Fibroblast of villous mesenchyme (primary cell): ENCODE measurements at regions not wholly inside any gene's neighbourhood (a gene's known extent, or its start where the extent isn't known, plus 50 kb on each side); places are given as distances from the start of the nearest gene placed in this dataset.

Experiments
- DNase-seq: peaks from one replicate; pipeline ENCODE4 v3.0.0-alpha.2; 2010; ENCODE audit warnings: low read depth
- H3K4me3 ChIP-seq: 2 replicates; pipeline ENCODE4 v1.5.1; 2011; ENCODE audit warnings: low read depth, mild to moderate bottlenecking, low read length
- TF ChIP-seq, protein P1 (sequence below): IDR thresholded peaks from 2 replicates; pipeline ENCODE4 v1.5.1; 2012; ENCODE audit warnings: low read depth, mild to moderate bottlenecking, low read length; ENCODE audit not compliant: insufficient read depth

DNA sequence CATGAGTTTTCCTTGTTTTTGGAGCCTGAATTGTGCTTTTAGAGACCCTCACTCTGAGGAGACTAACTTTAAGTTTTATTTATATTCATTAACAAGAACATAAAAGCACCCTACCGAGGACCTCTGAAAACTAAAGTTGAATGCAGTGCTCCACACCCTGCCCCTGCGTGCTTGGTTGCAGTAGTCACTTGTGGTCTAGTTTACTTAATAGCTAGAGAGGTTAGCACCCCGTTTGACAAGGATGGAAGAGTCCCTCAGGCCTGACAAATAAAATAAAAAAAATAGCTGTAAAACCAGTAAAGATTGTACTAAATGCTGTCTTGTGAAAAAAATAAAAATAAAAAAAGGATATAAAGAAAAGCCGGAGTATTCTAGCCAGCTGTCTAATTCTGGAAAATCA, 395.2 kb downstream of the MTX2 start:
- TF ChIP-seq, protein P1, sequence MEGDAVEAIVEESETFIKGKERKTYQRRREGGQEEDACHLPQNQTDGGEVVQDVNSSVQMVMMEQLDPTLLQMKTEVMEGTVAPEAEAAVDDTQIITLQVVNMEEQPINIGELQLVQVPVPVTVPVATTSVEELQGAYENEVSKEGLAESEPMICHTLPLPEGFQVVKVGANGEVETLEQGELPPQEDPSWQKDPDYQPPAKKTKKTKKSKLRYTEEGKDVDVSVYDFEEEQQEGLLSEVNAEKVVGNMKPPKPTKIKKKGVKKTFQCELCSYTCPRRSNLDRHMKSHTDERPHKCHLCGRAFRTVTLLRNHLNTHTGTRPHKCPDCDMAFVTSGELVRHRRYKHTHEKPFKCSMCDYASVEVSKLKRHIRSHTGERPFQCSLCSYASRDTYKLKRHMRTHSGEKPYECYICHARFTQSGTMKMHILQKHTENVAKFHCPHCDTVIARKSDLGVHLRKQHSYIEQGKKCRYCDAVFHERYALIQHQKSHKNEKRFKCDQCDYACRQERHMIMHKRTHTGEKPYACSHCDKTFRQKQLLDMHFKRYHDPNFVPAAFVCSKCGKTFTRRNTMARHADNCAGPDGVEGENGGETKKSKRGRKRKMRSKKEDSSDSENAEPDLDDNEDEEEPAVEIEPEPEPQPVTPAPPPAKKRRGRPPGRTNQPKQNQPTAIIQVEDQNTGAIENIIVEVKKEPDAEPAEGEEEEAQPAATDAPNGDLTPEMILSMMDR = no peak
- DNase-seq = no peak
- no peak overlapping the region for H3K4me3 ChIP-seq

DNA sequence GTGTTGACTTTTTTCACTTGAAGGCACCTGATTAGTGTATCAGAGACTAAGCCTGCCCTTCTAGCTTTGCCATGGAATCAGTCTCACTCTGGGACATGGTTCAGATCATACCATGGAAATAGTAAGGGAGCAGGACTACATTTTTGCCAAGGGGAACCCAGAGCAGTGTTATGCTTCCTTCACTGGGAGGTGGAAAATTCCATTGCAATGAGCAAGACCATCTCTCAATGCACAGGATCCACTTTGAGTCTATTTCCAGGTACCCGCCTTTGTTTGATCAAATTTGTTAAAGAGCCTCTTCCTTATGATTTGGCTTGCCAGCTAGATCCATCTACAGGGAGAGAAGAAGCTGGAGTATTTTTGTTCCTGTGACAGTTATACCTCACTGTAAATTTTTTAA, 395.8 kb downstream of the MTX2 start:
- TF ChIP-seq, protein P1 = no peak
- no peak for DNase-seq
- no peak overlapping the region for H3K4me3 ChIP-seq

DNA sequence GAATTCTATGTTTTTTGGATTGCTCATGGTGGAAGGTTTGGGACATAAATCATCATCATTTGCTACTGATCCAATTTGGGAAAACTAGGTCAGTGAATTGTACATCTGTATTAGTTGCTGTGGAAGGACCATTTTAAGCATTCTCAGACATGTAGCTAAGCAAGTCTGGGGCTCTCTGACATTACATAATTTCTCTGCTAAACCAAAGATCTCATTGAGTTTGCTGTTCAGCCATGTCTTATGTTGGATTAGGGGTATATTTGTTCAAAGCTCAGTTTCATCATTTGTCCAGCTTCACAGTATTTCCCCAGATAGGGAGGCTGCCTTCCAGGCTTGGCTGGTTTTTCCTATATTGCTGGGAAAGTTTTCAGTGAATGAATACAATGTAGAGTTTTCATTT, 399.7 kb downstream of the MTX2 start:
- TF ChIP-seq, protein P1 = no peak
- no peak for DNase-seq
- H3K4me3 ChIP-seq = no peak overlapping the region

DNA sequence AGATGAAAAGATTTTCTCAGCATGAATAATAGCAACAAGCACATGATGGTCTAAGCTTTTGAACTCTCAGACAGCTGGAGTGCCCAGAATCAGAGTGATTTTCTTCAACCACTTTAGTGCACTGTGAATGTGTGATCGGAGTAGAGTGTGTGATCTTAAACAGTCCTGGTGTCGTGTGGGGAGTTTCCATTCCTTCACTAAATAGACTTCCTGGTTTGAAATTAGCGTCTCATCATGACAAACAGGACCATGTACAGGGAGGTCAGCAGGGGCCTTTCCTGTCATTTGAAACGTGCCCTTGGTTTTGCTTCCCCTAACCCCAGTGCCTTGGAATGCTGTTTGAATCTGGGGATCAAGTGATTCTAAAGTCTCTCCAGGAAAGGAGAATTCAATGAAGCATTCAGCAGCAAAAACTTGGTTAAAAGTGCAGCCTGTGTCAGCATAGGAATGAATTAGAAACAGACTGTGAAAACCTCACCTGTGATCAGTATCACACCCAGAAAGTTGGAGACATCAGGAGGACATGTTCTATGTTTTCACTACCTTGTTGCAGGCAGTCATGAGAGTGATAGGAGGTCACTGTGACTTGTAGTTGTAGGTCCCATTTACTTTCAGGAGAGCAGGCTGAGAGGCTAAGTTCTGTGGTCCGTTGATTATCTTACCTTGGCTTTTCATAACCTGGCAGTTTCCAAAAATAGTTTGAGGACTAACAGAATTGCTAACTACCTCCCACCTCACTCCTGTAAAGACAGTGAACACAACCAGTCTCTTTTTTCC, 400.3 kb downstream of the MTX2 start:
- no peak overlapping the region for H3K4me3 ChIP-seq
- TF ChIP-seq, protein P1 = no peak
- DNase-seq = no peak

DNA sequence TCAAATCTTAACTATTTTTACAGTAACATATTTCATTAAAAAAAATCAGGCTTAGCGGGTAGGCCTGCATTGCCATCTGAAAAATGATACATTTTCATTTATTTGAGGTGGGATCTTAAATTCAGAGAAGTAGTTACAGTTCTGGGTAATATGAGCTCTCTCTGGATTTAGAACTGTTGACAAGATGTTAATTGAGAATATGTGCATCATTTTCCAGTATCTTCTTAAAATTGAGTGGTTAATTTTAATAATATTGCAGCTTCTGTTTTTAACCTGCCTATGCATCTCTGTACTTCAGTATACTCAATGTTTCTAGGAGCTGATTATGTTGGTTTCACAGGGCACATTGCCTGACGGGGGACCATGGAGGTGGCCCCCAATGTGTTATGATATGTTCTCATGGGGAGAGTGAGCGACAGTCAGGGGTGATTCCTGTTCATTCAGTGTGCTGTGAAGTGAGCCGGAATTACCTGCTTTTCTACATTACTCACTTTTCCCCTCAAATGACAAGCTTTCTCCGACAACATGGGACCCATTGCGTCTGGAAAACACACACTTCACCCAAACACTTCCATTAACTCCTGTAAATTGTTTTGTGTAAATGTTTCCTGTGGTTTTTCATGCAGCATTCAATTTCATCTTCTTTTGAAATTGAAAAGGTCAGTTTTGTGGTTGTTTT, 406.2 kb downstream of the MTX2 start:
- H3K4me3 ChIP-seq = no peak overlapping the region
- TF ChIP-seq, protein P1 = no peak
- no peak for DNase-seq

DNA sequence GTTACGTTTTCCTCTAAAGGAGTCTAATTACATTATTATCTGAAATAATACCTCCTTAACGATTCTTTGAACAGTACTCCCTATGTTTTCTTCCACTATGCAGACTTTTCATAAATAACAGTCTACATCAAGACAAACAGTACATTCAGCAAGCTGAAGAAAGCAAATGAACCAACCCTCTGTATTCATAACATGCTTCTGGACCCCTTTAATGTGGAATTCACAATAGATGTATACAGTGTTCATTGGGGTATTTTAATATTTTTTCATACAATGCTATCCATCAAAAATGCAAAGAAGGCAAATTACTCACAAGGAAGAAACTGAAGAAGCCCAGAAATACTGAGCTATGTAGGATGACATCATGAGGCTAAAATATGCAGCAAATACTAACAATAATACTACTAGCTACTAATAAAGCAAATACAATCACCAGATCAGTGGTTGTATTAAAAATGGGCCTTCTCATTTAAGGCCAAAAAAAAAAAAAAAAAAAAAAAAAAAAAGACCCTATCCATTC, 408.6 kb downstream of the MTX2 start:
- no peak for DNase-seq

More for the DNA sequence above, 408.6 kb downstream of the MTX2 start:
- no peak overlapping the region for H3K4me3 ChIP-seq
- TF ChIP-seq, protein P1 = no peak
